Naive thymus-derived CD4-positive, alpha-beta T cell (primary cell): ENCODE measurements at regions not wholly inside any gene's neighbourhood (a gene's known extent, or its start where the extent isn't known, plus 50 kb on each side); places are given as distances from the start of the nearest gene placed in this dataset.

Experiments used
- ATAC-seq: fragments of 150-1000 bp; cut with Tn5 transposase; 2 replicates; pipeline ENCODE4 v1.10.0; 2021; ENCODE audit warnings: mild to moderate bottlenecking, moderate library complexity
- CTCF ChIA-PET: fragments of 350-600 bp; sonication (Branson Sonifier 250); formaldehyde crosslinking; loops from one replicate; lab custom pipeline; 2021; ENCODE audit warnings: antibody characterized with exemption; lab: Charles Lee
- POLR2A ChIA-PET: fragments of 350-600 bp; sonication (Branson Sonifier 250); formaldehyde crosslinking; loops from one replicate; lab custom pipeline; 2021; ENCODE audit warnings: antibody characterized with exemption, inconsistent platforms; lab: Charles Lee
- DNase-seq, 9 donors: peaks; one replicate each; pipeline versions ENCODE4 v3.0.0 to v3.0.0-alpha.2; 2020 to 2022; ENCODE audit warnings: mixed read lengths in 1 of 9
- H3K27ac ChIP-seq: one replicate; pipeline ENCODE4 v1.7.0; 2013; ENCODE audit warnings: mild to moderate bottlenecking, low read depth, low read length, moderate library complexity
- H3K27me3 ChIP-seq, 2 donors: one replicate each; pipeline ENCODE4 v1.7.0; 2013; ENCODE audit warnings: low read length in 2 of 2, mild to moderate bottlenecking in 2 of 2, moderate library complexity in 2 of 2; ENCODE audit not compliant: control insufficient read depth in 2 of 2, insufficient read depth in 2 of 2
- H3K36me3 ChIP-seq, 3 experiments: 1 replicate in 2 of 3; 2 replicates in 1 of 3; pipeline ENCODE4 v1.7.0; 2013; ENCODE audit warnings: low read length in 3 of 3, mild to moderate bottlenecking in 3 of 3, moderate library complexity in 1 of 3; ENCODE audit not compliant: insufficient read depth in 3 of 3, control insufficient read depth in 2 of 3
- H3K4me1 ChIP-seq, 2 donors: one replicate each; pipeline ENCODE4 v1.7.0; 2013; ENCODE audit warnings: low read length in 2 of 2, mild to moderate bottlenecking in 2 of 2, moderate library complexity in 1 of 2; ENCODE audit not compliant: control insufficient read depth in 2 of 2, insufficient read depth in 2 of 2
- H3K4me3 ChIP-seq: 2 replicates; pipeline ENCODE4 v1.7.0; 2013; ENCODE audit warnings: mild to moderate bottlenecking, low read length
- H3K9me3 ChIP-seq, 3 experiments: 1 replicate in 2 of 3; 2 replicates in 1 of 3; pipeline ENCODE4 v1.7.0; 2013; ENCODE audit warnings: low read length in 3 of 3; ENCODE audit not compliant: control insufficient read depth in 2 of 3
- H3K27ac Mint-ChIP-seq, 9 donors: one replicate each; pipeline ENCODE4 v1.8.0; 2020 to 2022; ENCODE audit warnings: mixed read lengths in 9 of 9, mild to moderate bottlenecking in 8 of 9, moderate library complexity in 5 of 9, inconsistent platforms in 2 of 9
- H3K27me3 Mint-ChIP-seq, 5 donors: one replicate each; pipeline ENCODE4 v1.8.0; 2021 to 2022; ENCODE audit warnings: mixed read lengths in 5 of 5, mild to moderate bottlenecking in 1 of 5
- H3K36me3 Mint-ChIP-seq, 5 donors: one replicate each; pipeline ENCODE4 v1.8.0; 2020 to 2022; ENCODE audit warnings: mixed read lengths in 5 of 5, mild to moderate bottlenecking in 3 of 5, inconsistent platforms in 1 of 5
- H3K4me1 Mint-ChIP-seq, 7 donors: one replicate each; pipeline ENCODE4 v1.8.0; 2020 to 2022; ENCODE audit warnings: mixed read lengths in 7 of 7, mild to moderate bottlenecking in 3 of 7, inconsistent platforms in 1 of 7
- H3K4me3 Mint-ChIP-seq, 10 donors: one replicate each; pipeline ENCODE4 v1.8.0; 2020 to 2022; ENCODE audit warnings: mild to moderate bottlenecking in 10 of 10, mixed read lengths in 10 of 10, moderate library complexity in 6 of 10, inconsistent platforms in 2 of 10
- H3K9me3 Mint-ChIP-seq, 11 donors: one replicate each; pipeline ENCODE4 v1.8.0; 2020 to 2022; ENCODE audit warnings: mixed read lengths in 11 of 11, mild to moderate bottlenecking in 4 of 11, inconsistent platforms in 1 of 11, moderate library complexity in 1 of 11
- intact Hi-C, 2 donors: fragments of 100-400 bp; cut with micrococcal nuclease; formaldehyde crosslinking; loops; one replicate each; pipeline ENCODE4 v1.15.1; 2023

GRCh38 chr3:162022911-162023310 is 526.3 kb downstream of the OTOL1 start:
- H3K36me3 Mint-ChIP-seq = no peaks in the 10 kb centered on the region
- H3K4me1 Mint-ChIP-seq = no peaks in the 10 kb centered on the region
- ATAC-seq (no peak), DNase-seq (no peak)
- Histone ChIP-seq H3K27ac (no peak overlapping the region), H3K27me3 (no peaks in the 10 kb centered on the region), H3K36me3 (no peaks in the 10 kb centered on the region), H3K4me3 (no peak overlapping the region), H3K9me3 (no peaks in the 10 kb centered on the region), H3K4me1 (no peaks in the 10 kb centered on the region)
- CTCF ChIA-PET = no interaction called here
- POLR2A ChIA-PET = no interaction called here
- peaks cover 0 to 7% (median 0%) of the 10 kb centered on the region in 11 donors for H3K9me3 Mint-ChIP-seq
- no peak overlapping the region for H3K4me3 Mint-ChIP-seq
- no peaks in the 10 kb centered on the region for H3K27me3 Mint-ChIP-seq
- H3K27ac Mint-ChIP-seq = no peak overlapping the region
- intact Hi-C loops = no loop called here

GRCh38 chr3:162029736-162030135 is 533.1 kb downstream of the OTOL1 start:
- H3K27me3 Mint-ChIP-seq = no peaks in the 10 kb centered on the region
- ATAC-seq = no peak
- Histone ChIP-seq H3K36me3 (no peaks in the 10 kb centered on the region), H3K9me3 (peaks cover 0 to 4% (median 0%) of the 10 kb centered on the region in 3 experiments), H3K4me3 (no peak overlapping the region), H3K4me1 (no peaks in the 10 kb centered on the region), H3K27ac (no peak overlapping the region), H3K27me3 (no peaks in the 10 kb centered on the region)
- no peaks in the 10 kb centered on the region for H3K36me3 Mint-ChIP-seq
- H3K9me3 Mint-ChIP-seq = peaks cover 0 to 30% (median 5%) of the 10 kb centered on the region in 11 donors
- ChIA-PET POLR2A (no interaction called here), CTCF (no interaction called here)
- intact Hi-C loops = no loop called here
- no peak for DNase-seq
- H3K4me1 Mint-ChIP-seq = no peaks in the 10 kb centered on the region
- H3K27ac Mint-ChIP-seq = no peak overlapping the region
- no peak overlapping the region for H3K4me3 Mint-ChIP-seq

GRCh38 chr3:162034368-162034767 is 537.8 kb downstream of the OTOL1 start:
- Histone ChIP-seq H3K27ac (no peak overlapping the region), H3K27me3 (no peaks in the 10 kb centered on the region), H3K36me3 (no peaks in the 10 kb centered on the region), H3K9me3 (peaks cover 0 to 4% (median 0%) of the 10 kb centered on the region in 3 experiments), H3K4me1 (no peaks in the 10 kb centered on the region), H3K4me3 (no peak overlapping the region)
- no peak for ATAC-seq
- no peaks in the 10 kb centered on the region for H3K36me3 Mint-ChIP-seq
- H3K9me3 Mint-ChIP-seq = peaks cover 0 to 18% (median 5%) of the 10 kb centered on the region in 11 donors
- no peaks in the 10 kb centered on the region for H3K27me3 Mint-ChIP-seq
- no peak overlapping the region for H3K27ac Mint-ChIP-seq
- ChIA-PET POLR2A (no interaction called here), CTCF (interaction anchor here (0.7 kb wide), 1 partner anchor 71 kb away, joined by 3 read pairs; no protein-coding TSS in a partner anchor)
- H3K4me1 Mint-ChIP-seq = no peaks in the 10 kb centered on the region
- intact Hi-C loops = no loop called here
- H3K4me3 Mint-ChIP-seq = no peak overlapping the region
- no peak for DNase-seq

DNA sequence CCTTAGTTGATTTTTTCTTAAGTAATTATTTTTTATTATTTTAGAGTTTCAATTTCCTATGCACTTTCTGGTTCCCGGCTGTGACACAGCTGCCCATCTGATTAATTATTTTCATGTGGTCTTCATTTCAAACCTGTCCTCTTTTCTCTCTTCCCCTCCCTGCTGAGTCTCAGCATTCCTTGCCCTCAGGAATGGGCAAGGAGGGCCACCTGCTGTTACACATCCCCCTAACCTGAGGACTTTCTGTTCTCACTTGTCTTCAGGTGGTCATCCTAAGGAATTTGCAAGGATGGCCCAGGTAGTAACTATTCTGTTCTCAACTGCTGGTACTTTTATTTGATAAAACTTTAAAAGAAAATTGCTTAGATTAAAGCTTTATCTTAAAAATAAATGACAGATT is 545.0 kb downstream of the OTOL1 start:
- Mint-ChIP-seq H3K4me1 (no peaks in the 10 kb centered on the region), H3K36me3 (no peaks in the 10 kb centered on the region), H3K4me3 (no peak overlapping the region), H3K27me3 (no peaks in the 10 kb centered on the region), H3K9me3 (peaks cover 0 to 6% (median 0%) of the 10 kb centered on the region in 11 donors), H3K27ac (no peak overlapping the region)
- Histone ChIP-seq H3K4me1 (no peaks in the 10 kb centered on the region), H3K27ac (no peak overlapping the region), H3K9me3 (no peaks in the 10 kb centered on the region), H3K36me3 (no peaks in the 10 kb centered on the region), H3K4me3 (no peak overlapping the region), H3K27me3 (no peaks in the 10 kb centered on the region)
- intact Hi-C loops = no loop called here
- POLR2A ChIA-PET = no interaction called here
- DNase-seq (no peak), ATAC-seq (no peak)
- CTCF ChIA-PET = no interaction called here

DNA sequence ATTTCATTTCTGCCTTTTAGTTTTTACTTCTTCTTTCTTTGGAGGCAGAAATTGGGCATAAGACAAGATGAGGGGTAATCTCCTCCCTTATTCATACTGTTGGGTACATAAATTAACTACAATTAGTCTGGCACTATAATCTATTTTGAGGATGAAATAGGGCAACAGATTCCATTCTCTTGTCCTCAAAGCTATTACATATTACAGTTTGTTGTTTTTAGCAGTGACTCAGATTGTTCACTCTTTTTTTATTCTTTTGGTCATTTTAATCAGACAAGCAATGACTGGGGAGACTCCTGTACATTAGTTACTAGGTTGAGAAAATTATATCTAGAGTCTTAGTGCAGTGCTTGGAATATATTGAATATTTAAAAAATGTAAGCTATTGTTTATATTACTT is 556.0 kb downstream of the OTOL1 start:
- Histone ChIP-seq H3K9me3 (no peaks in the 10 kb centered on the region), H3K4me1 (no peaks in the 10 kb centered on the region), H3K4me3 (no peak overlapping the region), H3K27me3 (no peaks in the 10 kb centered on the region), H3K36me3 (no peaks in the 10 kb centered on the region), H3K27ac (no peak overlapping the region)
- intact Hi-C loops = no loop called here
- ChIA-PET CTCF (no interaction called here), POLR2A (no interaction called here)
- H3K36me3 Mint-ChIP-seq = peaks cover 0 to 5% (median 0%) of the 10 kb centered on the region in 5 donors
- no peaks in the 10 kb centered on the region for H3K27me3 Mint-ChIP-seq
- H3K4me3 Mint-ChIP-seq = no peak overlapping the region
- H3K4me1 Mint-ChIP-seq = no peaks in the 10 kb centered on the region
- DNase-seq (no peak), ATAC-seq (no peak)
- H3K27ac Mint-ChIP-seq = no peak overlapping the region
- peaks cover 0 to 10% (median 2%) of the 10 kb centered on the region in 11 donors for H3K9me3 Mint-ChIP-seq

DNA sequence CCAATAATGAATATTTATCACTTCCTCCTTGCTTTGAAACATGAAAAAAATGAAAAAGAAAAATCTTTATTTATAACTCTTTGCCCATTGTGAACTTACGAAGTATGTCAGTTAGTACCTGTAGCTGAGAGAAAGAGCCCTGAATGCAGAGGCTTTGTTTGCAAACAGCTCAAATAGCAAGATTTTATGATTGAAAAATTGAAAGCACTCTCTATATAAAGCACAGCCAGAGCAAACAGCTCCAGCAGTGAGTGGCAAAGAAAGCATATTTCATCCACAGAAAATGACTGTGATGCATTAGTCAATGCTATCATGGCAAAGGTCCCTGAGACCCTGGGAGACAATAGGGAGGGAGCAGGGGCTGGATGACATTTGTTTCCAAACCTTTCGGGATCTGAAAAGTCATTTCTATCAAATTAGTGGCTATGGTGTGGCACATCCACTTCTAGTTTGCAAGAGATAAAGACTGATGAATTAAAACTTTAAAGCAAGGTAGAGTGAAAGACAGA is 576.1 kb downstream of the OTOL1 start:
- Histone ChIP-seq H3K36me3 (no peaks in the 10 kb centered on the region), H3K4me1 (no peaks in the 10 kb centered on the region), H3K9me3 (no peaks in the 10 kb centered on the region), H3K27ac (no peak overlapping the region), H3K27me3 (no peaks in the 10 kb centered on the region), H3K4me3 (no peak overlapping the region)
- no peaks in the 10 kb centered on the region for H3K4me1 Mint-ChIP-seq
- POLR2A ChIA-PET = no interaction called here
- CTCF ChIA-PET = no interaction called here
- H3K36me3 Mint-ChIP-seq = no peaks in the 10 kb centered on the region
- DNase-seq (no peak), ATAC-seq (no peak)
- intact Hi-C loops = no loop called here
- H3K27ac Mint-ChIP-seq = no peak overlapping the region
- H3K9me3 Mint-ChIP-seq = peaks cover 0 to 9% (median 2%) of the 10 kb centered on the region in 11 donors
- H3K27me3 Mint-ChIP-seq = no peaks in the 10 kb centered on the region
- H3K4me3 Mint-ChIP-seq = no peak overlapping the region

DNA sequence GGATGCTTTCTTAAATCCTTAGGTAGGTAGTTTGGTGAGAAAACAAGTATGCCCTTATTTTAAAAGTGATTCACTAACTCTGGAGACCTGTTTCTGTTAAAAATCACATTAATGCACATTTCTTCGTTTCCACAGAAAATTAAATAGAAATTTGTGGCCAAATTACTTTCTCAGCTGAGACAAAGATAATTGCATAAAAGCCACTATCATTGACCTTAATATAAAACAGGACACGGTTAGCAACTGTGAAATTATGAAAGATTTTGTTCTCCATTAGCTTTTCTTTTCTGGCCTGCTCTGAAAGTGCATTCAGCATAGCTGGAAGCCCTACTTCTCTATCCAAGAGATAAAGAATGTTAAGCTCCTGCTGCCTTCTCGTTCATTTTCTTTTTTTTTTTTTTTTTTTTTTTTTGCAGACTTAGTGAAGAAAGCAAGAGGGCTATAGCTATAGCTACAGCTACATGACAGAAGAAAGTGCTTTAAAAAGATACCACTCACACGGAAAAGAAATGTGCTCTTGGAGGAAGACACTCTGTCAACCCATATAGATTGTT is 576.9 kb downstream of the OTOL1 start:
- Mint-ChIP-seq H3K4me3 (no peak overlapping the region), H3K36me3 (no peaks in the 10 kb centered on the region), H3K4me1 (no peaks in the 10 kb centered on the region), H3K27ac (no peak overlapping the region), H3K9me3 (peaks cover 0 to 9% (median 2%) of the 10 kb centered on the region in 11 donors), H3K27me3 (no peaks in the 10 kb centered on the region)
- H3K27ac ChIP-seq = no peak overlapping the region
- no peaks in the 10 kb centered on the region for H3K36me3 ChIP-seq
- no peak overlapping the region for H3K4me3 ChIP-seq
- intact Hi-C loops = no loop called here
- ChIA-PET POLR2A (no interaction called here), CTCF (no interaction called here)
- H3K27me3 ChIP-seq = no peaks in the 10 kb centered on the region
- no peaks in the 10 kb centered on the region for H3K4me1 ChIP-seq
- DNase-seq = no peak
- no peaks in the 10 kb centered on the region for H3K9me3 ChIP-seq
- ATAC-seq = no peak
